ENCODE measurements at regions not wholly inside any gene's neighbourhood (a gene's known extent, or its start where the extent isn't known, plus 50 kb on each side); places are given as distances from the start of the nearest gene placed in this dataset.
"Not testable (repeated sequence)": the region's sequence is repeated elsewhere in the genome, so short reads cannot be mapped to it uniquely, and the experiment has no call there.

DNA sequence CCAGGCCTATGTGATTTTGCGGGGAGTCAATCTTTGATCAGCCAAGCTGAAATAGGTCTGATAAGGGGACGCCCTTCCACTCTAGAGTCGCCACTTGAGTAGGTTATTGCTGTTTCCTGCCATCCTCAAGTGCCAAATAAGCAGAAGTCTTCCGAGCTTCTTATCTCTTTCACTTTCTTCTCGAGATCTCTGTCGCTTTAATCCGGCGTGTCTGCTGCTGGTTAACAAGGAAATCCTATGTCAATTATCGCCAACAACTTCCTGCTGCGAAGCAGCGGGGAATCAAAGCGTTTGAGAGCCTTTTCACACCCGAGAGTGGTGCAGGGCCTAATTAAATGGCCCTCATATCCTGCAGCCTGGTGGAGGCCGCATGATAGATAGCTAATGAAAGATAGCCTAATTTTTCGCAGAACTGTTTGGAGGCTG lies 215.9 kb downstream of the RAB11FIP2 start:
- no peaks in the 10 kb centered on the region for H3K9me3 ChIP-seq (replicated peaks in 1 of 2; ENCODE audit: control insufficient read depth in 2 of 2, insufficient read depth in 1 of 2, low read depth in 1 of 2, low read length in 2 of 2)
- no peak overlapping the region for H3K9ac ChIP-seq (ENCODE audit: low read depth, low read length, poor library complexity)
- no peak overlapping the region for H3K4me3 ChIP-seq (ENCODE audit: low read length in 2 of 2)
- H2BK12ac ChIP-seq (ENCODE audit: low read length) = no peak overlapping the region
- H3K4me2 ChIP-seq (ENCODE audit: insufficient read depth, low read length, poor library complexity, severe bottlenecking) = no peak overlapping the region
- H2AK5ac ChIP-seq (ENCODE audit: low read depth, low read length) = no peak overlapping the region
- H3K14ac ChIP-seq (ENCODE audit: low read length) = no peak overlapping the region
- H2BK5ac ChIP-seq (ENCODE audit: low read length) = no peak overlapping the region
- no peak overlapping the region for H3K18ac ChIP-seq (ENCODE audit: low read length)
- no CpG with 5 or more reads among the region's 15 CpGs for WGBS, 2 donors (ENCODE audit: extremely low coverage in 2 of 2, insufficient read length in 2 of 2, insufficient replicate concordance in 1 of 2)
- H2BK15ac ChIP-seq (ENCODE audit: low read length) = no peak overlapping the region
- no peak overlapping the region for H2BK120ac ChIP-seq (ENCODE audit: low read depth, low read length)
- H3K27me3 ChIP-seq (ENCODE audit: control insufficient read depth in 3 of 3, insufficient read depth in 3 of 3, low read depth in 1 of 3, low read length in 3 of 3) = peaks cover 0 to 8% (median 0%) of the 10 kb centered on the region in 3 experiments
- H4K8ac ChIP-seq (ENCODE audit: low read depth, low read length) = no peak overlapping the region
- peaks cover 0 to 2% of the 10 kb centered on the region in 2 donors for H3K4me1 ChIP-seq (ENCODE audit: control insufficient read depth in 2 of 2, insufficient read depth in 1 of 2, low read depth in 1 of 2, low read length in 2 of 2)
- peak; percentile 54 for DNase-seq (ENCODE audit: low spot score)
- no peaks in the 10 kb centered on the region for H3K36me3 ChIP-seq (replicated peaks in 1 of 2; ENCODE audit: control insufficient read depth in 2 of 2, insufficient read depth in 2 of 2, low read length in 2 of 2)
- H3K27ac ChIP-seq (replicated peaks; ENCODE audit: low read length) = peak overlapping the region; percentile 39
- no peak overlapping the region for H4K91ac ChIP-seq (ENCODE audit: low read depth, low read length, poor library complexity)
- H3K23ac ChIP-seq (ENCODE audit: low read depth, low read length, poor library complexity) = no peak overlapping the region
- H3K79me1 ChIP-seq (ENCODE audit: low read depth, low read length) = no peaks in the 10 kb centered on the region
- H2AFZ ChIP-seq (ENCODE audit: low read length) = peak overlapping the region; percentile 11
- H3K4ac ChIP-seq (ENCODE audit: low read length) = no peak overlapping the region

DNA sequence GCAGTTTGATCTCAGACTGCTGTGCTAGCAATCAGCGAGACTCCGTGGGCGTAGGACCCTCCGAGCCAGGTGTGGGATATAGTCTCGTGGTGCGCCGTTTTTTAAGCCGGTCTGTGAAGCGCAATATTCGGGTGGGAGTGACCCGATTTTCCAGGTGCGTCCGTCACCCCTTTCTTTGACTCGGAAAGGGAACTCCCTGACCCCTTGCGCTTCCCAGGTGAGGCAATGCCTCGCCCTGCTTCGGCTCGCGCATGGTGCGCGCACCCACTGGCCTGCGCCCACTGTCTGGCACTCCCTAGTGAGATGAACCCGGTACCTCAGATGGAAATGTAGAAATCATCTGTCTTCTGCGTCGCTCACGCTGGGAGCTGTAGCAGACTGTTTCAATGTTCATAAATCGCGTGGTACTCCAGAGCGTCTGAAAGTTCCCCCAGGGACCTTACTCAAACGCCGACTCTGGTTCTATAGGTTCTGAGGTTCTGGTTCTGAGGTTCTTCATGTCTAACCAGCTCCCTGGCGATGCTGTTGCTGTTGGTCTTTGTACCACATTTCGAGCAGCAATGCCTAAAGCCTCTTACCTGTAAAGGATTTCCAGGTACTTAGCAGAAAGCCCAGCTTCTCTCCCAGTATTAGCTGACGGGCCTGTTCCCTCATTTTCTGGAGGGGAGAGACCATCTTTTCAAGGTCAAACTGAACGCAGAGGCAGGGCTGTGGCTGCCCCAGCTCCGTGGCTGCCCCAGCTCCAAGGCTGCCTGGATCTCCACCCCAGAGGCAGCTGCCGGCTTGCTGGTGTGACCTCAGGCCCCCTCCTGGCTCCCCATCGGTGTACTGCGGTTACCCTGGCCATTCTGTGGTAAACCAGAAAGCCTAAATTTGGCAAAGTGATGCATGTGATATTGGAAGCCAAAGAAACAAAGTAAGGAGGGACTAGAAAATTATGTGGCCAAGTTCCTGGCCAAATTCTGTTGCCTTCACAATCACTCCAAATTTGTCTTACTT lies 207.9 kb downstream of the RAB11FIP2 start:
- WGBS, 2 donors (ENCODE audit: extremely low coverage in 2 of 2, insufficient read length in 2 of 2, insufficient replicate concordance in 1 of 2) = no CpG with 5 or more reads among the region's 39 CpGs
- H3K36me3 ChIP-seq (replicated peaks in 1 of 2; ENCODE audit: control insufficient read depth in 2 of 2, insufficient read depth in 2 of 2, low read length in 2 of 2); H3K9me3 ChIP-seq (replicated peaks in 1 of 2; ENCODE audit: control insufficient read depth in 2 of 2, insufficient read depth in 1 of 2, low read depth in 1 of 2, low read length in 2 of 2); H4K8ac ChIP-seq (ENCODE audit: low read depth, low read length); H3K14ac ChIP-seq (ENCODE audit: low read length); H2BK120ac ChIP-seq (ENCODE audit: low read depth, low read length); H3K4me3 ChIP-seq (ENCODE audit: low read length in 2 of 2); H3K79me1 ChIP-seq (ENCODE audit: low read depth, low read length); DNase-seq (ENCODE audit: low spot score); H3K27ac ChIP-seq (replicated peaks; ENCODE audit: low read length); H3K4me1 ChIP-seq (ENCODE audit: control insufficient read depth in 2 of 2, insufficient read depth in 1 of 2, low read depth in 1 of 2, low read length in 2 of 2); H2BK5ac ChIP-seq (ENCODE audit: low read length); H3K23ac ChIP-seq (ENCODE audit: low read depth, low read length, poor library complexity); H3K27me3 ChIP-seq (ENCODE audit: control insufficient read depth in 3 of 3, insufficient read depth in 3 of 3, low read depth in 1 of 3, low read length in 3 of 3); H2BK12ac ChIP-seq (ENCODE audit: low read length): not testable (repeated sequence)
- Histone ChIP-seq H2AK5ac (ENCODE audit: low read depth, low read length) (peak overlapping the region; percentile 64), H3K4ac (ENCODE audit: low read length) (peak overlapping the region; percentile 58), H3K4me2 (ENCODE audit: insufficient read depth, low read length, poor library complexity, severe bottlenecking) (peak overlapping the region; percentile 40), H2AFZ (ENCODE audit: low read length) (peak overlapping the region; percentile 73), H4K91ac (ENCODE audit: low read depth, low read length, poor library complexity) (peak overlapping the region; percentile 72), H3K18ac (ENCODE audit: low read length) (peak overlapping the region; percentile 89), H2BK15ac (ENCODE audit: low read length) (peak overlapping the region; percentile 11), H3K9ac (ENCODE audit: low read depth, low read length, poor library complexity) (peak overlapping the region; percentile 45)

DNA sequence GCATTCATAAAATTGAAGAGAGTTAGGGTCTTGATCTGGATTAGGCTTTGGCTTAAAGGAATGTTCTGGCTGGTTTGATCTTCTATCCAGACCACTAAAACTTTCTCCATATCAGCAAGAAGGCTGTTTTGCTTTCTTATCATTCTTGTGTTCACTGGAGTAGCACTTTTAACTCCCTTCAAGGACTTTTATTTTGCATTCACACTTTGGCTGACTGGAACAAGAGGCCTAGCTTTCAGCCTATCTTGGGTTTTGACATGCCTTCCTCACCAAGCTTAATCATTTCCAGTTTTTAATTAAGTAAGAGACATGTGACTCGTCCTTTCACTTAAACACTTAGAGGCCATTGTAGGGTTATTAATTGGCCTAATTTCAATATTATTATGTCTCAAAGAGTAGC lies 190.3 kb downstream of the RAB11FIP2 start:
- not testable (repeated sequence) for H4K91ac ChIP-seq (ENCODE audit: low read depth, low read length, poor library complexity); H3K23ac ChIP-seq (ENCODE audit: low read depth, low read length, poor library complexity); H2BK5ac ChIP-seq (ENCODE audit: low read length); H3K36me3 ChIP-seq (replicated peaks in 1 of 2; ENCODE audit: control insufficient read depth in 2 of 2, insufficient read depth in 2 of 2, low read length in 2 of 2); H3K9me3 ChIP-seq (replicated peaks in 1 of 2; ENCODE audit: control insufficient read depth in 2 of 2, insufficient read depth in 1 of 2, low read depth in 1 of 2, low read length in 2 of 2); H3K18ac ChIP-seq (ENCODE audit: low read length); H3K14ac ChIP-seq (ENCODE audit: low read length); H2BK120ac ChIP-seq (ENCODE audit: low read depth, low read length); H3K27me3 ChIP-seq (ENCODE audit: control insufficient read depth in 3 of 3, insufficient read depth in 3 of 3, low read depth in 1 of 3, low read length in 3 of 3); H3K9ac ChIP-seq (ENCODE audit: low read depth, low read length, poor library complexity); H2AK5ac ChIP-seq (ENCODE audit: low read depth, low read length); H3K27ac ChIP-seq (replicated peaks; ENCODE audit: low read length); H2AFZ ChIP-seq (ENCODE audit: low read length); H3K4ac ChIP-seq (ENCODE audit: low read length); H3K4me1 ChIP-seq (ENCODE audit: control insufficient read depth in 2 of 2, insufficient read depth in 1 of 2, low read depth in 1 of 2, low read length in 2 of 2); H3K4me3 ChIP-seq (ENCODE audit: low read length in 2 of 2); DNase-seq (ENCODE audit: low spot score); H3K4me2 ChIP-seq (ENCODE audit: insufficient read depth, low read length, poor library complexity, severe bottlenecking); H3K79me1 ChIP-seq (ENCODE audit: low read depth, low read length); H2BK12ac ChIP-seq (ENCODE audit: low read length); H2BK15ac ChIP-seq (ENCODE audit: low read length); H4K8ac ChIP-seq (ENCODE audit: low read depth, low read length)
- no CpG with 5 or more reads among the region's 1 CpG for WGBS, 2 donors (ENCODE audit: extremely low coverage in 2 of 2, insufficient read length in 2 of 2, insufficient replicate concordance in 1 of 2)

DNA sequence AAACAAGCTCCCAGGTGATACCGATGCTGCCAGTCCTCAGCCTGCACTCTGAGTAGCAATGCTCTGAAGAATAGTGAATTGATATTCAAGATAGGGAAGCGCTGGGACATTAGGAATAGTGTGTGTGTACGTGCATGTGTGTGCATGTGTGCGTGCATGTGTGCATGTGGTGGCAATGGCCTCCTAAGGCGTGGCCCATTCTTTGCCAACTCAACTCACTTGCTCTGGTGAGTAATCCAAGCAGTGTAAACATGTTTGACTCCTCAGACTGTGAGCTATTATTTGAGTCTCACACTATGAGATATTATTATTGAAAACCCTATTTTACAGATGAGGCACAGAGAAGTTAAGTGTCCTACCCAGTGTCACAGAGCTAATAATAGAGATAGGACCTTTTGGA lies 186.6 kb downstream of the RAB11FIP2 start:
- H3K4me2 ChIP-seq (ENCODE audit: insufficient read depth, low read length, poor library complexity, severe bottlenecking) = no peak overlapping the region
- no peak overlapping the region for H2AFZ ChIP-seq (ENCODE audit: low read length)
- H3K9ac ChIP-seq (ENCODE audit: low read depth, low read length, poor library complexity) = no peak overlapping the region
- no peak overlapping the region for H2BK12ac ChIP-seq (ENCODE audit: low read length)
- H3K14ac ChIP-seq (ENCODE audit: low read length) = no peak overlapping the region
- no peak overlapping the region for H3K4ac ChIP-seq (ENCODE audit: low read length)
- H2BK5ac ChIP-seq (ENCODE audit: low read length) = no peak overlapping the region
- no peak overlapping the region for H3K23ac ChIP-seq (ENCODE audit: low read depth, low read length, poor library complexity)
- H3K79me1 ChIP-seq (ENCODE audit: low read depth, low read length) = no peaks in the 10 kb centered on the region
- H3K36me3 ChIP-seq (replicated peaks in 1 of 2; ENCODE audit: control insufficient read depth in 2 of 2, insufficient read depth in 2 of 2, low read length in 2 of 2) = no peaks in the 10 kb centered on the region
- no CpG with 5 or more reads among the region's 5 CpGs for WGBS, 2 donors (ENCODE audit: extremely low coverage in 2 of 2, insufficient read length in 2 of 2, insufficient replicate concordance in 1 of 2)
- H3K9me3 ChIP-seq (replicated peaks in 1 of 2; ENCODE audit: control insufficient read depth in 2 of 2, insufficient read depth in 1 of 2, low read depth in 1 of 2, low read length in 2 of 2) = no peaks in the 10 kb centered on the region
- H3K4me1 ChIP-seq (ENCODE audit: control insufficient read depth in 2 of 2, insufficient read depth in 1 of 2, low read depth in 1 of 2, low read length in 2 of 2) = no peaks in the 10 kb centered on the region
- H2BK15ac ChIP-seq (ENCODE audit: low read length) = no peak overlapping the region
- no peaks in the 10 kb centered on the region for H3K27me3 ChIP-seq (ENCODE audit: control insufficient read depth in 3 of 3, insufficient read depth in 3 of 3, low read depth in 1 of 3, low read length in 3 of 3)
- H2AK5ac ChIP-seq (ENCODE audit: low read depth, low read length) = no peak overlapping the region
- no peak overlapping the region for H4K8ac ChIP-seq (ENCODE audit: low read depth, low read length)
- no peak for DNase-seq (ENCODE audit: low spot score)
- no peak overlapping the region for H3K4me3 ChIP-seq (ENCODE audit: low read length in 2 of 2)
- H2BK120ac ChIP-seq (ENCODE audit: low read depth, low read length) = no peak overlapping the region
- H4K91ac ChIP-seq (ENCODE audit: low read depth, low read length, poor library complexity) = no peak overlapping the region
- H3K18ac ChIP-seq (ENCODE audit: low read length) = no peak overlapping the region
- H3K27ac ChIP-seq (replicated peaks; ENCODE audit: low read length) = no peak overlapping the region
